ENCODE measurements at regions not wholly inside any gene's neighbourhood (a gene's known extent, or its start where the extent isn't known, plus 50 kb on each side); places are given as distances from the start of the nearest gene placed in this dataset.

GRCh38 chr4:178293601-178294000 lies 851.4 kb upstream of the AGA start:
- no peak overlapping the region for H3K27ac ChIP-seq (ENCODE audit: low read depth in 1 of 2, low read length in 2 of 2)
- peaks cover 3 to 18% of the 10 kb centered on the region in 2 donors for H3K9me3 ChIP-seq (replicated peaks in 1 of 2; ENCODE audit: control insufficient read depth in 1 of 2, insufficient read depth in 1 of 2, low read length in 2 of 2)
- TF ChIP-seq CTCF (IDR thresholded peaks at IDR 0.05) = no peak
- no peak overlapping the region for H3K4me3 Mint-ChIP-seq
- peaks cover 2 to 24% (median 9%) of the 10 kb centered on the region in 7 donors for H3K9me3 Mint-ChIP-seq
- no CpG with 5 or more reads among the region's 6 CpGs for WGBS (ENCODE audit: insufficient coverage)
- H3K4me1 Mint-ChIP-seq = no peaks in the 10 kb centered on the region
- no peaks in the 10 kb centered on the region for H3K27me3 ChIP-seq (ENCODE audit: control insufficient read depth in 2 of 2, insufficient read depth in 2 of 2, low read length in 2 of 2)
- no peaks in the 10 kb centered on the region for H3K4me1 ChIP-seq (ENCODE audit: control insufficient read depth in 1 of 2, insufficient read depth in 2 of 2, low read length in 2 of 2)
- H3K4me3 ChIP-seq (replicated peaks in 1 of 3; ENCODE audit: low read depth in 2 of 3, low read length in 3 of 3) = no peak overlapping the region
- no peak overlapping the region for H2AFZ ChIP-seq (ENCODE audit: insufficient read depth, low read depth, low read length, poor library complexity, severe bottlenecking)
- intact Hi-C loops (cut with micrococcal nuclease) = no loop called here
- H3K36me3 ChIP-seq (replicated peaks in 1 of 2; ENCODE audit: control insufficient read depth in 1 of 2, insufficient read depth in 2 of 2, low read length in 2 of 2) = no peaks in the 10 kb centered on the region
- H3K79me2 ChIP-seq (ENCODE audit: insufficient read depth, low read length) = no peaks in the 10 kb centered on the region
- no peak overlapping the region for H3K9ac ChIP-seq (ENCODE audit: insufficient read depth, low read length, poor library complexity, severe bottlenecking)
- no peak overlapping the region for H3K4me2 ChIP-seq (replicated peaks; ENCODE audit: extremely low read depth, low read length, poor library complexity, severe bottlenecking)
- H3K27ac Mint-ChIP-seq = no peak overlapping the region
- no peaks in the 10 kb centered on the region for H4K20me1 ChIP-seq (ENCODE audit: insufficient read depth, low read length)
- DNase-seq = no peak
- H3K27me3 Mint-ChIP-seq (ENCODE audit: low read depth in 3 of 3) = peaks cover 0 to 2% (median 0%) of the 10 kb centered on the region in 3 donors
- no peaks in the 10 kb centered on the region for H3K36me3 Mint-ChIP-seq

- Histone ChIP-seq H3K27ac (ENCODE audit: low read depth in 1 of 2, low read length in 2 of 2) (no peak overlapping the region), H3K79me2 (ENCODE audit: insufficient read depth, low read length) (no peaks in the 10 kb centered on the region), H2AFZ (ENCODE audit: insufficient read depth, low read depth, low read length, poor library complexity, severe bottlenecking) (no peak overlapping the region), H3K9me3 (replicated peaks in 1 of 2; ENCODE audit: control insufficient read depth in 1 of 2, insufficient read depth in 1 of 2, low read length in 2 of 2) (peaks cover 6 to 22% of the 10 kb centered on the region in 2 donors), H3K9ac (ENCODE audit: insufficient read depth, low read length, poor library complexity, severe bottlenecking) (no peak overlapping the region), H3K4me1 (ENCODE audit: control insufficient read depth in 1 of 2, insufficient read depth in 2 of 2, low read length in 2 of 2) (no peaks in the 10 kb centered on the region), H4K20me1 (ENCODE audit: insufficient read depth, low read length) (no peaks in the 10 kb centered on the region), H3K27me3 (ENCODE audit: control insufficient read depth in 2 of 2, insufficient read depth in 2 of 2, low read length in 2 of 2) (no peaks in the 10 kb centered on the region), H3K4me2 (replicated peaks; ENCODE audit: extremely low read depth, low read length, poor library complexity, severe bottlenecking) (no peak overlapping the region), H3K36me3 (replicated peaks in 1 of 2; ENCODE audit: control insufficient read depth in 1 of 2, insufficient read depth in 2 of 2, low read length in 2 of 2) (no peaks in the 10 kb centered on the region), H3K4me3 (replicated peaks in 1 of 3; ENCODE audit: low read depth in 2 of 3, low read length in 3 of 3) (no peak overlapping the region)
- TF ChIP-seq CTCF (IDR thresholded peaks at IDR 0.05) = no peak
- no peaks in the 10 kb centered on the region for H3K36me3 Mint-ChIP-seq
- WGBS (ENCODE audit: insufficient coverage) = no CpG with 5 or more reads among the region's 1 CpG
- H3K27me3 Mint-ChIP-seq (ENCODE audit: low read depth in 3 of 3) = no peaks in the 10 kb centered on the region
- H3K4me1 Mint-ChIP-seq = no peaks in the 10 kb centered on the region
- intact Hi-C loops (cut with micrococcal nuclease) = no loop called here
- DNase-seq = no peak
- no peak overlapping the region for H3K4me3 Mint-ChIP-seq
- peaks cover 7 to 22% (median 9%) of the 10 kb centered on the region in 7 donors for H3K9me3 Mint-ChIP-seq
- no peak overlapping the region for H3K27ac Mint-ChIP-seq
Observed at GRCh38 chr4:178296669-178297068, 854.4 kb upstream of the AGA start.

All from CD14-positive monocyte (primary cell).